KBM-7 (cell line): ENCODE measurements at regions not wholly inside any gene's neighbourhood (a gene's known extent, or its start where the extent isn't known, plus 50 kb on each side); places are given as distances from the start of the nearest gene placed in this dataset.
A peak's percentile ranks its signal among the peaks of the same experiment; 100 is the strongest.

Experiments used
- DNase-seq: peaks from one replicate; pipeline ENCODE4 v3.0.0-alpha.2; 2015
- in situ Hi-C: fragments of 300-500 bp; cut with MboI; formaldehyde crosslinking; loops from 2 replicates; pipeline ENCODE4 v1.14.3; 2020; ENCODE audit warnings: low sequenced_read_pairs, low pct_unique_long_range_greater_than_20kb, mixed read lengths

DNA sequence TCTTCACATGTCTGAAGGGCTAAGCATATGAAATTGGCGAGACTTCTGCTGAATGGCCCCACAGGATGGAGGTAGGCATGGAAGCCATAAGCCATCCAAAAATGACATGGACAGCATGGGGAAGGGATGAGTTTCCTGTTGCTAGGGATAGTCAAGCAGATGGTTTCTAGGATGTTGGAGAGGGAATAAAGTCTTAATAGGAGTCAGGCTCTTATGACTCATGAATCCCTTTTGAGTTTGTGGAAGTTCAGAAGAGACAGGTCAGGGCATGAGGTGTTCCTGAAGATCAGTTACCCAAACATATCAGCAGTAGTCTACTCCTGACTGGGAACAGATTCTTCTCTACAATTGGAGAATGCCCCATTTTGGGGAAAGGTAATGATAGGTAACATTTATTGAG, 243.9 kb downstream of the REEP3 start:
- in situ Hi-C loops = no loop called here
- DNase-seq = no peak

- in situ Hi-C loops = no loop called here
- DNase-seq = no peak
Measured at GRCh38 chr10:63766745-63767137, 245.5 kb downstream of the REEP3 start.

GRCh38 chr10:63767138-63767801, 246.1 kb downstream of the REEP3 start:
- in situ Hi-C loops = no loop called here
- DNase-seq = peak; percentile 33

GRCh38 chr10:63769367-63769766, 248.2 kb downstream of the REEP3 start:
- in situ Hi-C loops = no loop called here
- DNase-seq = no peak

- DNase-seq = no peak
- in situ Hi-C loops = no loop called here
Measured at GRCh38 chr10:63770523-63770922, 249.3 kb downstream of the REEP3 start.

- DNase-seq = no peak
Measured at GRCh38 chr10:63772491-63772890, 251.3 kb downstream of the REEP3 start.

GRCh38 chr10:63773106-63773505, 251.9 kb downstream of the REEP3 start:
- in situ Hi-C loops = no loop called here
- no peak for DNase-seq

More at GRCh38 chr10:63772491-63772890, 251.3 kb downstream of the REEP3 start:
- in situ Hi-C loops = no loop called here

- DNase-seq = no peak
- in situ Hi-C loops = no loop called here
Measured at GRCh38 chr10:63773962-63774361, 252.8 kb downstream of the REEP3 start.

DNA sequence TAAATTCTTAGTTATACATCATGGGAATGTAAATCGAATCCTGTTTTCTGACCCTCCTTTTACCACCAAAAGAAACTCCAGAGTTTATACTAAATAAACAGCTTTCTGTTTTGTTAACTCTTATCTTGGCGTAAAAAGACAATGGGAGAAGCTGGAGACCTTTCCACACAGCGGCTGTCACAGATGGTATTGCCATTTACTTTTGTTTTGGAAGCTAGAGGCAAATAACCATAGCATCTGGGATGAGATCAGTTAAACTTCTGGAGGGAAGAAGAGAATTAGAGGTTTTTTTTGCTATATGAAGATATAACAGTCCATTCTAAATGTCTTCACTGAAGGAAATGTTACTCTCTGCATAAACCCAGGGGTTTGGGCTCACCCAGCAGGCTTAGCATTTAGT, 258.9 kb downstream of the REEP3 start:
- no peak for DNase-seq
- in situ Hi-C loops = no loop called here

DNA sequence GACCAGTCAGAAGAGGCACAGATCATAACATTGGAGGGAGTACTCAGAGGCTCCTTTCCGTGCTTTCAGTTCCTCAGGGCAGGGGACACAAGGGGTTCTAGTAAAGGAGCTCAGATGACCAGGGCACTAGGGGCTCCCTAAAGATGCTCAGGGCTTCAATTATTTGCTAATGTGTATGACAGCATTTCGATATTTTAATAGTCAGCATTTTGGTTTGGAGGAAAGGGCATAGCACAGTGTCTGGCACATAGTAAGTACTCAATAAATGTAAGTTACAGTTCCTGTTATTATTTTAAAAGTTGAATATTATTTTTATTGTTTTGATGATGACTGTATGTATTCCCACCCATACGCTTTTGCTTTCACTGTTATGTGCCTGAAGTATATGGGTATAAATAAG, 260.0 kb downstream of the REEP3 start:
- in situ Hi-C loops = no loop called here
- DNase-seq = no peak

GRCh38 chr10:63783882-63784281, 262.7 kb downstream of the REEP3 start:
- in situ Hi-C loops = no loop called here

GRCh38 chr10:63788152-63788821, 267.1 kb downstream of the REEP3 start:
- in situ Hi-C loops = no loop called here
- no peak for DNase-seq

More at GRCh38 chr10:63783882-63784281, 262.7 kb downstream of the REEP3 start:
- no peak for DNase-seq

DNA sequence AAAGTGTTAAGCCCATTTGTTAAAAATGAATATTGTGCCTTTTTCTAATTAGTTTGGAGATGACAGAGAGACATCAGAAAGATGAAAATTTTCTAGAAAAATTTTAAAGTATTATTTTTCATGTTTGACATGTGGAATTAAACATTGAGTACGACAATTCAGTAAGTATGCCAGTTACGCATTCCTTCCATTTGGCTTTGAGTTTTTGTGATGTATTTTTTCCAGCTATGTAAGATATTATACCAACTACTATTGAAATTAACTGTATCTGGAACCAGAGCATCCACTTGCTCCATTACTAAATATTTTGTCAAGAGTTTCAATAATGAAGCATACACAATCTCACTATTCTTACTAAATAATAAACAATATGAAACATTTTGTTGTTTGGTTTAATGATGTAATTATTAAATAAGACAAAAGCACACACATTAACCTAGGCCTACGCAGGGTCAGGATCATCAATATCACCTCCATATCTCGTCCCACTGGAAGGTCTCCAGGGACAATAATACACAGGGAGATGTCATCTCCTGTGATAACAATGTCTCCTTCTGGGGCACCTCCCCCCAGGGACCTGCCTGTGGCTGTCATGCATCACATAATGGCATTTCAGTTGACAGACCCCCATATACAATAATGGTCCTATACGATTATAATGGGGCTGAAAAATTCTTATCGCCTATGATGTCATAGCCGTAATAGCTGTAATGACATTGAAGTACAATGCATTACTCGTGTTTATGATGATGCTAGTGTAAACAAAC, 274.1 kb downstream of the REEP3 start:
- DNase-seq = no peak
- in situ Hi-C loops = no loop called here

DNA sequence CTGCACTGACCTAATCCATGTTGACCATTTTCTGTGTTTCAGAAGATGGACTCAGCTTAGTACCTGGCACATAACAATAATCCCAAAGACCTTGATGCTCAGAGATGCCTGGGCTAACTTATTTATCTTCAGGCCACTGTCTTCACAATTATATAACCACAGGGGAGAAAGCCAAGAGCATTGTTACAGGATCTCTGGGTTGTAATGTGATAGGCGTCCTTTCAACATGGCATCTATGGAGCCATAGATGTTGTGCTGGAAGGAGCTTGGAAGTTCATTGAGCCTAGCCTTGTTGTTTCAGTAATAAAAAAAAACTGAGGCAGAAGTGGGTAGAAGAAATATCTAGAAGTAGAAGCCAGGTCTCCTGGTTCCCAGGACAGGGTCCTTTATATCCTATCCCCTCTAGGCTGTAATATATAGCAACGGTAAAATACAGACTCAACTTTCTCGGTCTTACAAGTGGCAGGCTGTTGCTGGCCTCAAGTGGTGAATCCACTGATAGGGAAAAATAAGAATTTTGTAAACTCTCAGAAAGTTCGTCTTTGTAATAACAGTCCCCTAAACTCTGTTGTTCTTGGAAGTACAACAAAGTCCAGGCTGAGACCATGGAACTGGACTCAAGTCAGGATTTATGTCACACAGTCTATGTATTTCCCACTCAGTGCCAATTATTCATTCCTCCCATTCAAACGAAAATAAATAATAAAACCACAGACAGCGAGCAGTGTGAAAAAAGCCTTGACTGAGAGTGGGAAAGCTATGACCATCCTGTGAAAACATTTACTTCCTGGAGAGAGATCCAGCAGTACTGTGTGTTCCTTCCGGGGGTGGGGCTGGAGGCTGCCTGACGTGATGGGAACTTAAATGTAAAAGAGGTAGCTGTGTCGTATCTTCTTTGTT, 277.6 kb downstream of the REEP3 start:
- DNase-seq = peak; percentile 12
- in situ Hi-C loops = no loop called here

- in situ Hi-C loops = no loop called here
- DNase-seq = no peak
Measured at GRCh38 chr10:63799521-63800300, 278.5 kb downstream of the REEP3 start.

DNA sequence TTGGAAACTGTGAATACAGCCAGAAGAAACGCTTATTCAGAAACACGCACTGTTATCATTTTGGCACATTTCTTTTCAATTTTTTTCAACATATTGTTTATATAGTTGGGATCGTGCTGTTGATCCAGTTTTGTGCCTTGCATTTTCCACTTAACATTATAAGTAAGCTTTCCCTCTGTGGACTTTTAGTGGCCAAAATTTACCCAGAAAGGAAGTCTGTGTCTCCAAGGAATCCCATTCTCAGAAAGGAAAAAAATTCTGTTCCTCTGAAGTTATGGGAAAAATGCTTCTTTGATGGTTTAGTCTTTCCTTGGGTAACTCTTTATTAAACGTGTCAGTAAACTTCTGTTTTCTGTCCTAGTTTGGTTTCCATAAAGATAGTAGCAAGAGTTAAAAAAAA, 280.0 kb downstream of the REEP3 start:
- DNase-seq = no peak
- in situ Hi-C loops = no loop called here

DNA sequence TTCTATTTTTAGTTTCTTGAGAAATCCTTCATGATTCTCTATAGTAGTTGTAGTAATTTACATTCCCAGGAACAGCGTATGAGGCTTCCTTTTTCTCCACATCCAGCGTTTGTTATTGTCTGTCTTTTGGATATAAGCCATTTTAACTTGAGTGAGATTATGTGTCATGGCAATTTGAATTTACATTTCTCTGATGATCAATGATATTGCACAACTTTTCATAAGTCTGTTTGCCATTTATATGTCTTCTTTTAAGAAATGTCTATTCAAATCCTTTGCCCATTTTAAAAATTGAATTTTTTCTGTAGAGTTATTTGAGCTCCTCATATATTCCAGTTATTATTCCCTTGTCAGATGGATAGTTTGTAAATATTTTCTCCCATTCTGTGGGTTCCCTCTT, 285.1 kb downstream of the REEP3 start:
- DNase-seq = no peak
- in situ Hi-C loops = no loop called here

DNA sequence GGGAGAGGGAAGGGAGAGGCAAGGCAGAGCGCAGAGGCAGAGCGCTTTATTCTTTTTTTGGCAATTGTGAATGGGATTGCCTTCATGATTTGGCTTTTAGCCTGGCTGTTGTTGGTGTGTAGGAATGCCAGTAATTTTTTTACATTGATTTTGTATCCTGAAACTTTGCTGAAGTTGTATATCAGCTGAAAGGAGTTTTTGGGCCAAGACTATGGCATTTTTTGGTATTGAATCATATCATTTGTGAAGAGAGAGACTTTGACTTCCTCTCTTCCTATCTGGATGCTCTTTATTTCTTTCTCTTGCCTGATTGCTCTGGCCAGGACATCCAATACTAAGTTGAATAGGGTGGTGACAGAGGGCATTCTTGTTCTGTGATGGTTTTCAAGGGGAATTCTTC, 291.3 kb downstream of the REEP3 start:
- DNase-seq = no peak

More for the DNA sequence above, 291.3 kb downstream of the REEP3 start:
- in situ Hi-C loops = no loop called here
